ENCODE measurements at regions not wholly inside any gene's neighbourhood (a gene's known extent, or its start where the extent isn't known, plus 50 kb on each side); places are given as distances from the start of the nearest gene placed in this dataset.

GRCh38 chr2:221123396-221123795 lies 448.7 kb downstream of the EPHA4 start:
- DNase-seq (no peak), ATAC-seq (no peak)
- TF ChIP-seq, protein P1, sequence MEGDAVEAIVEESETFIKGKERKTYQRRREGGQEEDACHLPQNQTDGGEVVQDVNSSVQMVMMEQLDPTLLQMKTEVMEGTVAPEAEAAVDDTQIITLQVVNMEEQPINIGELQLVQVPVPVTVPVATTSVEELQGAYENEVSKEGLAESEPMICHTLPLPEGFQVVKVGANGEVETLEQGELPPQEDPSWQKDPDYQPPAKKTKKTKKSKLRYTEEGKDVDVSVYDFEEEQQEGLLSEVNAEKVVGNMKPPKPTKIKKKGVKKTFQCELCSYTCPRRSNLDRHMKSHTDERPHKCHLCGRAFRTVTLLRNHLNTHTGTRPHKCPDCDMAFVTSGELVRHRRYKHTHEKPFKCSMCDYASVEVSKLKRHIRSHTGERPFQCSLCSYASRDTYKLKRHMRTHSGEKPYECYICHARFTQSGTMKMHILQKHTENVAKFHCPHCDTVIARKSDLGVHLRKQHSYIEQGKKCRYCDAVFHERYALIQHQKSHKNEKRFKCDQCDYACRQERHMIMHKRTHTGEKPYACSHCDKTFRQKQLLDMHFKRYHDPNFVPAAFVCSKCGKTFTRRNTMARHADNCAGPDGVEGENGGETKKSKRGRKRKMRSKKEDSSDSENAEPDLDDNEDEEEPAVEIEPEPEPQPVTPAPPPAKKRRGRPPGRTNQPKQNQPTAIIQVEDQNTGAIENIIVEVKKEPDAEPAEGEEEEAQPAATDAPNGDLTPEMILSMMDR (IDR thresholded peaks at IDR 0.05): no peak
- Histone ChIP-seq H3K9me3 (peaks cover 0 to 7% of the 10 kb centered on the region in 2 donors), H3K27ac (no peak overlapping the region), H3K4me1 (no peaks in the 10 kb centered on the region), H3K27me3 (no peaks in the 10 kb centered on the region), H3K36me3 (no peaks in the 10 kb centered on the region), H3K4me3 (no peak overlapping the region)
- intact Hi-C loops (cut with DNase I): no loop called here

GRCh38 chr2:221124532-221125240 lies 447.4 kb downstream of the EPHA4 start:
- Histone ChIP-seq H3K4me1 (no peaks in the 10 kb centered on the region), H3K27me3 (no peaks in the 10 kb centered on the region), H3K9me3 (peaks cover 0 to 7% of the 10 kb centered on the region in 2 donors), H3K4me3 (no peak overlapping the region), H3K36me3 (no peaks in the 10 kb centered on the region), H3K27ac (no peak overlapping the region)
- ATAC-seq (no peak), DNase-seq (no peak)
- intact Hi-C loops (cut with DNase I): no loop called here
- TF ChIP-seq, protein P1 (IDR thresholded peaks at IDR 0.05): no peak

DNA sequence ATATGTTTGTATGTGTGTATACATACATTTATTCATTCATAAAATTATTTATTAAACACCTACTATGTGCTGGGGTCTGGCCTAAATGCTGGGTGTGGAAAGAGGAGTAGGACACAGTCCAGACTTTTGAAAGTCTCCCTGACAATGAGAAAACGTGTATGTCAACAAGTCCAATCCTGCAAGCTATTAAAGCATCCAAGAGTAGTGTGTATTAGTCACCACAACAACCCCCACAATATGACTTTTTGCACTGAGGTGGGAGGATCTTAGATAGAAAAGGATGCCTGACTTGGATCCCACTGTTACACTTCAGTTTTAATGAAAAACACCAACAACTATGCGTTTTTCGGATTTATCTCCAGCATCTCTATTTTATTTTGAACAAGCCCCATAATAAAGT lies 446.4 kb downstream of the EPHA4 start:
- peaks cover 0 to 7% of the 10 kb centered on the region in 2 donors for H3K9me3 ChIP-seq
- DNase-seq (no peak), ATAC-seq (no peak)
- intact Hi-C loops (cut with DNase I): no loop called here
- no peaks in the 10 kb centered on the region for H3K4me1 ChIP-seq
- no peak overlapping the region for H3K4me3 ChIP-seq
- TF ChIP-seq, protein P1 (IDR thresholded peaks at IDR 0.05): no peak
- H3K36me3 ChIP-seq: no peaks in the 10 kb centered on the region
- no peaks in the 10 kb centered on the region for H3K27me3 ChIP-seq
- H3K27ac ChIP-seq: no peak overlapping the region

DNA sequence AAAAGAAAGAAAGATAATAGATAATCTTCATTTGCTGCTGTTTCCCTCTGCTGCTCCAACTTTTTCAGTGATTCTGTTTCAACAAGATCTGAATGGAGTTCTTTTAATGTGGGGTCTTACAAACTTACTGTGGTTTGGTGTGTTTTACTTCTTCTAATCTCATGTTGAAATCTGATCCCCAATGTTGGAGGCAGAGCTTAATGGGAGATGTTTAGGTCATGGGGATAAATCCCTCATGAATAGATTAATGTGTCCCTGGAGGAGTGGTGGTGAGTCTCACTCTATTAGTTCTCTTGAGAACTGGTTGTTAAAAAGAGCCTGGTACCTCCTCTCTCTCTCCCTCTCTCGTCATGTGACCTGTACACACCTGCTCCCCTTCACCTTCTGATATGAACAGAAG lies 442.4 kb downstream of the EPHA4 start:
- H3K27ac ChIP-seq: no peak overlapping the region
- TF ChIP-seq, protein P1 (IDR thresholded peaks at IDR 0.05): no peak
- H3K9me3 ChIP-seq: peaks cover 0 to 7% of the 10 kb centered on the region in 2 donors
- no peaks in the 10 kb centered on the region for H3K36me3 ChIP-seq
- no peaks in the 10 kb centered on the region for H3K4me1 ChIP-seq
- no peak overlapping the region for H3K4me3 ChIP-seq
- ATAC-seq (no peak), DNase-seq (no peak)
- H3K27me3 ChIP-seq: no peaks in the 10 kb centered on the region
- intact Hi-C loops (cut with DNase I): no loop called here

- Histone ChIP-seq H3K4me1 (no peaks in the 10 kb centered on the region), H3K9me3 (peaks cover 0 to 7% of the 10 kb centered on the region in 2 donors), H3K4me3 (no peak overlapping the region), H3K36me3 (no peaks in the 10 kb centered on the region), H3K27me3 (no peaks in the 10 kb centered on the region), H3K27ac (no peak overlapping the region)
- TF ChIP-seq, protein P1 (IDR thresholded peaks at IDR 0.05): no peak
- intact Hi-C loops (cut with DNase I): no loop called here
- DNase-seq (no peak), ATAC-seq (no peak)
These were observed 441.7 kb downstream of the EPHA4 start for GRCh38 chr2:221130431-221130830.
